ACHN (cell line): ENCODE measurements at regions not wholly inside any gene's neighbourhood (a gene's known extent, or its start where the extent isn't known, plus 50 kb on each side); places are given as distances from the start of the nearest gene placed in this dataset.
"Not testable (repeated sequence)": the region's sequence is repeated elsewhere in the genome, so short reads cannot be mapped to it uniquely, and the experiment has no call there.

Experiments
- DNase-seq: peaks from one replicate; pipeline ENCODE4 v3.0.0-alpha.2; 2015
- in situ Hi-C: cut with HindIII; loops from 2 replicates; pipeline ENCODE4 v1.10.0; 2017; ENCODE audit warnings: low sequenced_read_pairs, low pct_ligation_motif_present, low pct_unique_long_range_greater_than_20kb

DNA sequence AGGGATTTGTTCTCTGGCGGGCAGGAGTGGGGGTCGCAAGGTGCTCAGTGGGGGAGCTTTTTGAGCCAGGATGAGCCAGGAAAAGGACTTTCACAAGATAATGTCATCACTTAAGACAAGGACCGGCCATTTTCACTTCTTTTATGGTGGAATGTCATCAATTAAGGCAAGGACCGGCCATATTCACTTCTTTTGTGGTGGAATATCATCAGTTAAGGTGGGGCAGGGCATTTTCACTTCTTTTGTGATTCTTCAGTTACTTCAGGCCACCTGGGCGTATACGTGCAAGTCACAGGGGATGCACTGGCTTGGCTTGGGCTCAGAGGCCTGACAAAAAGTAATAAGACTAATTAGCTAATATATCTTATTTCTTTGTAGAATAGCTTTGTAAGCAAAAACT, 252.1 kb upstream of the TYRP1 start:
- in situ Hi-C loops, DNase-seq: not testable (repeated sequence)

DNA sequence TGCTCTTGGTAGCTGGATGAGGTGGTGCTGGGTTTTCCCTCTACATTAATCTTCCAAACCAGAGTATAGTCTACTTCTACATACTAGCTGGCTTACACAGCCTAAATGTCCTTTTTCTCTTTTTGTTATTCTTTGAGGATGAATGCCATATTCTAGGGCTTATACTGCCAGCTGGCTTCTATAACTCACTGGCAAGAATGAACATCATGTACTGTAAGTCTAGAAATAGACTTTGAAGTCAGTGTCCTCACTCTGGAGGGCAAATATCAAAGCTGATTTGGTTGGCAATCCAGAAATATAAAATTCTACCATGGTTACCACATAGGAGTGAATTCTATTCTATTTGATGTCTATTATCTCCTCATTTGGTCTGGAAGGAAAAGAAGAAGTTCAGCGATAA, 251.7 kb upstream of the TYRP1 start:
- in situ Hi-C loops = no loop called here
- no peak for DNase-seq

DNA sequence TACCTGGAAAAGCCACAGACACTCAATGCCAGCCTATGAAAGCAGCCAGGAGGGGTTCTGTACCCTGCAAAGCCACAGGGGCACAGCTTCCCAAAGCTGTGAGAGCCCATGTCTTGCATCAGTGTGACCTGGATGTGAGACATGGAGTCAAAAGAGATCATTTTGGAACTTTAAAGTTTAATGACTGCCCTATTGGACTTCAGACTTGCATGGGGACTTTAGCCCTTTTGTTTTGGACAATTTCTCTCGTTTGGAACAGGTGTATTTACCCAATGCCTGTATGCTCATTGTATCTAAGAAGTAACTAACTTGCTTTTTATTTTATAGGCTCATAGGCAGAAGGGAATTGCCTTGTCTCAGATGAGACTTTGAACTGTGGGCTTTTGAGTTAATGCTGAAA, 244.9 kb upstream of the TYRP1 start:
- in situ Hi-C loops = no loop called here
- DNase-seq = no peak

DNA sequence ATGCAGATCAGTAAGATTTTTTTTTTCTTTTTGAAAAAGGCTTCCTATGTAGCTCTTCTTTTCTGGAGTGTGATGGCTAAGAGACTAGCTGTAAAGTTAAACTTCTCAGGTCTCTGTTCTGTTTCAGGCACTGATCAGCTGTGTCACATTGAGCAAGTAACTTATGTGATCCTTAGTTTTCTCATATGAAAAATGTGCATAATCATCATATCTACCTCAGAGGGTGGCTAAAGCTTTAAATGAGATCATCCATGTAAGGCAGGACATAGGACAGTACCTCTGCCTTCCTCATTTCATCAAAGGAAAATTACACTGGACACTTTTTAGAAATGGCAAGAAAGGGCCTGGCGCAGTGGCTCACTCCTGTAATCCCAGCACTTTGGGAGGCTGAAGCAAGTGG, 235.9 kb upstream of the TYRP1 start:
- in situ Hi-C loops = no loop called here

DNA sequence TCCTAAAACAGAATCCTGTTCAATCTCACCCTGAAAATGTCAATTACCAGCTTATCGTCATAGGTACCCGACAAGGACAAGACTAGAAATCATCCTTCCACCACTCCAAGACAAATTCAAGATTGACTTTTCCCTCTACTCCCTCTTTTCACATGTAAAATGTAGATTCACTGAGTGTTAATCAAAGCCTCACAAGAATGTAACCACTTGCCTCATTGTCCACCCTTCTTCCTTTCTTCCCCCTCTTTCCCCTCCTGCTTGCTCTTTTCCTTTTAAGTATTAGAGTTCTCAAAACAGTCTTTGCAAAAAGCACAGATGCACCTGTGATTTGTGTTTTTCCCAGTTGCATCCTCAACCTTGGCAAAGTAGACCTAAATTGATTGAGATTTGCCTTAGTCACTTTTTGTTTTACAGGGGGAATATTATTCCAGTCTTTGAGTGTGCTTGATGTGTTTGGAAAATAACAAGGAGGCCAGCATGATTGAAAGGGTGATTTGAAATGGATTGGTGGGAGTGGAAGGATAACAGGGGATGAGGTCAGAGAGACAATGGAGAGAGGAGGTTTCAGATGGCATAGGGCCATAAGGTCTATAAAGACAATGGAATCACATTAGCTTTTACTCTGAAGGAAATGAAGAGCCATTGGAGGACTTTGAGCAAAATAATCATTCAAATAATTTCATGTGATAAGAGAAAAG, 231.3 kb upstream of the TYRP1 start:
- DNase-seq = no peak
- in situ Hi-C loops = no loop called here

More for the DNA sequence above, 235.9 kb upstream of the TYRP1 start:
- DNase-seq = no peak

DNA sequence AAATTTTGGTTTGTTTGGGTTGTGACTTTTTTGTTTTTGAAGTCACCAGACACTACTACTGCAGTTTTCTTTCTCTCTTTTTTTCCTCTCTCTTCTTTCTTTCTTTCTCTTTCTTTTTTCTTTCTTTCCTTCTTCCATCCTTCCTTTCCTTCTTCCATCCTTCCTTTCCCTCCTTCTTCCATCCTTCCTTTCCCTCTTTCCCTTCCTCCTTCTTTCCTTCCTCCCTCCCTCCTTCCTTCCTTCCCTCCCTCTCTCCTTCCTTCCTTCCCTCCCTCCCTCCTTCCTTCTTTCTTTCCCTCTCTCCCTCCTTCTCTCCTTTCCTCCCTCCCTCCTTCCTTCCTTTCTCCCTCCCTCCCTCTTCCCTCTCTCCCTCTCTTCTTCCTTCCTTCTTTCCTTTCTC, 230.3 kb upstream of the TYRP1 start:
- DNase-seq = no peak
- in situ Hi-C loops = no loop called here

DNA sequence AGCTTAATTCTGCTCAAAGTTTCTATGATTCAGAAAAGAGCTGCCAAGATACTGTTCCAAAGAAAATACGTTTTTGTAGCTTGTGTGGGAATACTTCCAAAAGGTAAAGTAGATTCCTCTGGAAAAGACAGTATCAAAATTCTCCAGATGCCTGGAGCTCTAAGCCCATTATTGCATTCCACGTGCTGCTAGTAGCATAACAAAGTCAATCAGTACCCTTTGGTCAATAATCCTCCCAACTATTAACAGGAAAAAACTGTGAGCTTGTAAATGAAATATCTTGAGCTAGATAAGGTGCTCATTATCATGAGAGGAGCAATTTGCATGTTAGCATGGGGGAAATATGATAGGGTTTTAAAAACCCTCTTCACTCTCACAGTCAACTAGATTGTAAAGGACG, 229.5 kb upstream of the TYRP1 start:
- no peak for DNase-seq
- in situ Hi-C loops = no loop called here

DNA sequence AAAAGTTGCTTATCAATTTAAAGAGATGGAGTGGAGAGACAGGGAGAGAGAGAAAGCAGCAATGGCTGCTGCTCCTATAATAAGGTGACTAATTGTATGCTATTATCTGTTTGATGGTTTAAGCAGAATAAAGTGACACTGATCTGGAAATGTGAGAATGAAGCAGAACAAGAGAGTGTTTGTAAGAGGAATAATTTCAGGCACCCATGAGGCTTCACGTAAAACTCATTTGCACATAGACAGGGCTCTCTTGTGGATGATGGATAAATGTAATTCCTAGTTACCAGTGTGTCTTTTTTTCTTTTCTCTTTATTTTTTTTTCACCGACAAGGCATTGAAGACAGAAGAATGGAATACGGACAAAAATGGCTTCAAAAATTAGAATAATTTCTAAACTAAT, 228.8 kb upstream of the TYRP1 start:
- DNase-seq = no peak
- in situ Hi-C loops = no loop called here

DNA sequence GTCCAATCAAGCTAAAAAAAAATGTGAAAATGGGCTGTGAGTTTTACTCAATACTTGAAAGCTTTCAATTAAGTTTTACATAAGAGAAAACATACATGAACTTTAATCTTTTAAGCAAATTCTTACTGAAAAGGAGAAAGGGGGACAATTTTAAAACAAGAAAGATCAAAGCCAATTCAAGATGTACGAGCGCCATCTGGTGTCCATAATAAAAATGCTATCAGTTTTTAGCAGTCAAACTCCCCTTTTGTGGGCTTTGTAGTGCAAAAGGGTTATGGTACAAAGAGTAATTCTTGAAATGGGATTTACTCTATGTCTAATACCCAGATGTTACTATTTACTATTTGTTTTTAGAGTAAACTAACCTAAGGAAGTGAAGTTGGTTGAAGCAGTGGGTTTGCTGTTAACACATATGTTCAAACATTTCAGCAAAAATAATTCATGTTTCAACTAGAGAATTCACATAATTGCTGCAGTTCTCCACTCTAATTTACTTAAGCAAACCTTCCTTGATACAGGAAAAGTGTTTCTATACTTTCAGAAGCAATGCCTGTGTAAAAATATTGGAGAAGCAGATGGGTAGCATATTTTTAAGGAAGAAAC, 228.2 kb upstream of the TYRP1 start:
- peak; percentile 28 for DNase-seq
- in situ Hi-C loops = no loop called here

DNA sequence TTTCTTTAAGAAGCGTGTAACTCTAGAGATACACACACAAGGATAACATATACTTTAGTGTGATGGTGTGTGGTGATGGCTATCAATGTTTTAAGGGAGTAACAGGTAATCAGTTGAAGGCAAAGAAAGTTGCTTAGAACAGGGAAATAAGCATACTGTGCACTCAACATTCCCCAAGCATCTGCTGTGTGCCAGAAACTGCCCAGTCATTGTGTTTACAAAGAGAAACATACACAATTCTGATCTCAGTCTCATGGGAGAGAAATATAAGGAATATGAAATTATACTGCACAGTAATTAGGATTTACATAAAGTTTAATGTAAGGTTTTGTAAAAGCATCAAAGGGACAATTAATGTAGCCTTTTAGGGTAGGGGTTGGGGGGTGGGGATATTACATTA, 224.1 kb upstream of the TYRP1 start:
- in situ Hi-C loops = no loop called here
- no peak for DNase-seq

DNA sequence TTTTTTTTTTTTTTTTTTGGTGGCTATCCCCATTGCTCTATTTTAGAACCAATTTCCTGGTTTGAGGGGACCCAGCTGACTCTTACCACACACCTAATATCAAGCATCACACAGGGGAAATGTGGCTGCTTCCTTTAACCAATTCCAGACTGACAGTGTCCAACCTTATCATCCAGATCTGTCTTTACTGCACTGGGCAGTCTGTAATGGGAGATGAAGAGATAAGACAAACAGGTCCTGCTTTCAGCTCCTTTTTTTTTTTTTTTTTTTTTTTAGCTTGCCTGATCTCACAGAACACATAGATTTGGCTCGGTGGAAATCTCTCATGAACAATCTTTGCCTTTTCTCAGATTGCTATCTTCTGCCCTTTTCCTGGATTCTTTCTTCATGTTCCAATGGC, 198.8 kb upstream of the TYRP1 start:
- DNase-seq = no peak
- in situ Hi-C loops = no loop called here

DNA sequence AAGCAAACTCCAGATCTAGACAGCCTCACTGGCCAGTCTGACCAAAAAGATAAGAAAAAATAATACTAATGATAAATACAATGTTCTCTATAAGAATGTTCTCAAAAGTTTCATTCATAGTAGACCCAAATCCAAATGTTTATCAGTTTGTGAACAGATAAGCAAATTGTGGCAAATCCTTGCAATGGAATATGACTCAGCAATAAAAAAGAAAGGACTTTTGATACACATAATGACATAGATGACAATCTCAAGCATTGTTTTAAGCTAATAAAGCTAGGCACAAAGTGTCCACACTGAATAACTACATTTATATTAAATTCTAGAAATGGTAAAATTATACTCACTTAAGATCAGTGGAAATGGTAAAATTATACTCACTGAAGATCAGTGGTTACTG, 195.4 kb upstream of the TYRP1 start:
- DNase-seq = no peak
- in situ Hi-C loops = no loop called here

DNA sequence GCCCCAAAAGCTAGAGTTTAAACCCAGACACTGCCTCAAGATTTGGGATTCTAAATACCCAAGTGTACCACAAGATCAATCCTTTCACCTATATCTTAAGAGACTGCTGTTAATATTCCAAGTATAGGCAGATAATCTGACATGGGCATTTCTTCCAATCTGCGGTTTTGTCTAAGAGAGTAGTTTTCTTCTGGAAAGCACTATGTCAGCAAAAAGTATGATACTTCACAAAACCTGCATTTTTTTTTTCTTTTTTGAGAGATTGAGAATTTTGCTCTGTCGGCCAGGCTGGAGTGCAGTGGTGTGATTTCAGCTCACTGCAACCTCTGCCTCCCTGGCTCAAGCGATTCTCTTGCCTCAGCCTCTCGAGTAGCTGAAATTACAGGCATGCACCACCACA, 190.7 kb upstream of the TYRP1 start:
- in situ Hi-C loops = no loop called here
- DNase-seq = no peak

DNA sequence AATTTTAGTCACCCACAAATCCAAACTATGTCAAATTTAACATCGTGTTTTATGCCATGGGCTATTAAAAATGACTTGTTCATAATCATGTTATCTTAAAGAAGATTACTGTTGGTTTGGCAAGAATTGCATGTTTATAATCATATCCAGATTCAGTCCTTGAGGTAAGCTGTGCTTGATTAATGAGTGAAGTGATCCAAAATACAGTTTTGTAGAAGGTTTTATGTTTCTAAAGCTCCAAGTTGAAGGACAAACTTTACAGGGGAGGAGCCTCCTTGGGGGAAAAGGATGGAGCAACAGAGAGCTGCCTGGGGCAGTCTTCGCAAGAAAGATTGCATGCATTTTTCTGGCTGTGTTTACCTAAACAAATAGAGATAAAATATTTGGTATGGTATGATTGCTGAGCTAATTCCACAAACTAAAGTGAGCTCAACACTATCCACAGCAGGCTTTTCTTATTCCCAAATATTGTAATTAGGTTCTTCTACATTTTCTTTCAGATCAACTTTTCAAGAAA, 189.5 kb upstream of the TYRP1 start:
- no peak for DNase-seq
- in situ Hi-C loops = no loop called here

DNA sequence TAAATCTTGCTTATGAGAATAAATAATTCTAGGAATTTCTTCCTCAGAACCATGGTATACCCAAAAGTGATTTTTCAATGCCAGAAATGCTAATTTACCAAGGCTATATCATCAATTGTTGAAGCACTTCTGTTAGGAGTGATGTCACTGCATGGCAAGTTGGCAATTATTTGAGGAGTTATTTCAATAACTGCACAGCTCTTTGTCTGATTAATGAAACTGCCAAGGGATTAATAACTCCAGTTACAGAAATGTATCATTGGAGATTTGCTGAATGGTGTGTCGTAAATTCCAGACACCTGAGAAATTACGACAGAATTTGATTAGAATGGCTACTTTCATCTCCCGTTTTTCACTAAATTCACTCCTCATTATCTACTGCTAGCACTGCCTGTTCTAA, 182.6 kb upstream of the TYRP1 start:
- in situ Hi-C loops = no loop called here
- DNase-seq = no peak

DNA sequence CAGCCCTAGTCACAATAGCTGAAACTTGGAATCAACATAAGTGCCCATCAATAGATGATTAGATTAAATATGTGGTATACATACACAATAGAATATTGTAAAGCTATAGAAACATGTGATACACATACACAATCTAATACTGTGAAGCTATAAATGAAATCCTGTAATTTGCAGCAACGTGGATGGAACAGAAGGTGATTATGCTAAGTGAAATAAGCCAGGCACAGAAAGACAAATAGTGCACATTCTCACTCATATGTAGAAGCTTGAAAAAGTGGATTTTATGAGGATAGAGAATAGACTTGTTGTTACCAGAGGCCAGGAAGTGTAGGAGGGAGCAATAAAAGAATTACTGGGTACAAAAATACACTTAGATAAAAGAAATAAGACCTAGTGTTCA, 181.5 kb upstream of the TYRP1 start:
- in situ Hi-C loops = no loop called here
- no peak for DNase-seq

DNA sequence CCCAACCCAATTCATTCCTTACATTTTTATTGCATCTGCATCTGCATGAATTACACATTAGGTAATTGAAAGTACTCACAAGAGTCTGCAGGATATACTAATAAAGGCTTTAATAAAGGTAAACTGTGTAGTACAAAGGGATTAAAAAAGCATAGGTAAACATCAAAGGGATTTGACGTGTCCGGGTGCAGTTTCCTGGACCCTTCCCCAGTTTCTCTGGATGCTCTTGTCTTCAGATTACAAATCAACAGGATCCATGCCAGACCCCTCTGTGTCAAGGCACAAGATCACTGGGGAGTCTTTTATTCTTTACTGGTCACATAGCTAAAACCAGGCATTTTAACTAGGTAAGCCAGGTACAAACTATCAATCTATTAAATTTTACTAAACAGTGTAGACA, 177.2 kb upstream of the TYRP1 start:
- no peak for DNase-seq
- in situ Hi-C loops = no loop called here

DNA sequence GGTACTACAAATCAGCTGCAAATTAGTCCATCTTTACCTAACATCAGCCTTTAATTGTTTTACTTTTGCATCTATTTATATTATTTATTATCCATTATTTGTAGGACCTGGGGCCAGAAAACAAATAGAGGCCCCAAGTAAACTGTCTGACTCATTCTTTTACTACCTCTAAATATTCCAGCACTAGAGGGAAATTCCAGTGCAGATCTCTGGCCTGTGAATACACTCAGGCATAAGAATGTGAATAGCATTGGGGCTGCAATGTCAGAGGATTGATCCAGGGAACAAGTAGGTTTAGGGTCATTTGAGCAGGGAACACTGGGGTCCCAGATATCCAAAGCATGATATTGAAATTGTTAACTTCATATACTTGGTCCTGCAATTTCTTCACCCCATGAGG, 176.6 kb upstream of the TYRP1 start:
- in situ Hi-C loops = no loop called here
- no peak for DNase-seq

DNA sequence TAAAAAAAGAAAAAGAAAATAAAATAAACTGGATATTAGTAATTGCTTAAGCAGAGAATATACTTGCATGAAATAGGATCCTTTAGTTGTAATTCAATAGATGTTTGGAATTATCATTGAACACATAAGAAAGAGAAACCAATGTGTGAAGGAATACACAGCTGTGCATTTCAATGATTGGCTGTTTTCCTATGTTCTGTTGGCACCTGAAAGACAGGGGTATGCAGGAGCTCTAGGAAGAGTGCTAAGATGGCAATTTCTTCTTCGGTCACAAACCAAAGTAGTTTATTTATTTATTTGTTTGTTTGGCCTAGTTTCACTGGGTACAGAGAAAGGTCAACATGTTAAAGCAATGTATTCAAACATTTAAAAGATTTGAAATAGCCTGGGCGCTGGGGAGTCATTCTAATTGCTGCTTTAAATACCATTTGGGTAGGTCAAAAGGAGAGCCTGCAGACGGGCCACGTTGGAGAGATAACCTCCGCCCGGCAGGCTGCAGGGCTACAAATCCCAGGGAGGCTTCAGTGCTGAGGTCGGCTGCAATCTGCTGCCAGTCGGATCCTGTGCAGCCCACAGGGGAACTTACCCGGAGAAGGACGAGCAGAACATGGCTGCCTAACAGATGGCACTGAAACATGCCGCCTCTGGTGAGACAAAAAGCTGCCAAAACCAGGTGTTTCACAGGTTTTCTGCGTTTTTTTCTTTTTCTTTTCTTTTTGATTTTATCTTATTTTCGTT, 154.2 kb upstream of the TYRP1 start:
- in situ Hi-C loops = no loop called here
- DNase-seq = no peak

DNA sequence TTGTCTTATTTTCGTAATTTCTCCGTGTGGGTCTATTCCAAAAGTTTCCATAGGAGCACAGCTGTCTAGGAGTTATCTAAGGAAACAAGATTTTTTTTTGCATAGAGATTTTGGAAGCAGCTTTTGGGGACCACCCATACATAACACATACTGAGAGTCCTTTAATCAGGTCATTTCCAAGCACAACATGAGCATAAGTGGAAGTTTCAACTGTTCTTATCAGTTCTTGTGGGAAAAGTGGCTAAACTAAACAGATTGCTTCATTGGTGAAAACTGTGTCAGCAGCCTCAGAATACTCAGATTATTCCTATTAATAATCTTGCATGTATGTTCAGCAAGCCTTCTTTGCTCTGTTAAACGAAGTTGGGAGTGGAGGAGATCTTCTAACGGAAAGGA, 153.6 kb upstream of the TYRP1 start:
- in situ Hi-C loops = no loop called here
- DNase-seq = no peak
